Kidney (tissue), 13 donors: ENCODE measurements at regions not wholly inside any gene's neighbourhood (a gene's known extent, or its start where the extent isn't known, plus 50 kb on each side); places are given as distances from the start of the nearest gene placed in this dataset.
"Not testable (repeated sequence)": the region's sequence is repeated elsewhere in the genome, so short reads cannot be mapped to it uniquely, and the experiment has no call there.

Source experiments
- DNase-seq, 5 donors: peaks; one replicate each; pipeline ENCODE4 v3.0.0-alpha.2; 2013 to 2020
- FAIRE-seq: peaks from 2 replicates; lab custom pipeline; 2012; peaks lifted over from hg19 to GRCh38; lab: Jason Lieb, UNC
- H3K27ac ChIP-seq, 2 donors: one replicate each; pipeline ENCODE4 v1.7.0; 2013; ENCODE audit warnings: low read depth in 2 of 2, low read length in 2 of 2, inconsistent platforms in 1 of 2
- H3K27me3 ChIP-seq: one replicate; pipeline ENCODE4 v1.7.1; 2013; ENCODE audit warnings: low read length, inconsistent platforms; ENCODE audit not compliant: control insufficient read depth, insufficient read depth
- H3K36me3 ChIP-seq, 3 donors: one replicate each; pipeline versions ENCODE4 v1.7.0 to v1.7.1; 2013; ENCODE audit warnings: low read length in 3 of 3, control low read depth in 1 of 3, inconsistent platforms in 1 of 3; ENCODE audit not compliant: insufficient read depth in 3 of 3, control insufficient read depth in 2 of 3
- H3K4me1 ChIP-seq, 3 donors: one replicate each; pipeline versions ENCODE4 v1.7.0 to v1.7.1; 2013; ENCODE audit warnings: low read length in 3 of 3, inconsistent platforms in 1 of 3, low read depth in 1 of 3; ENCODE audit not compliant: control insufficient read depth in 2 of 3, insufficient read depth in 2 of 3
- H3K4me3 ChIP-seq, 3 donors: one replicate each; pipeline versions ENCODE4 v1.7.0 to v1.8.1; 2013; ENCODE audit warnings: low read length in 3 of 3, control low read depth in 1 of 3, inconsistent platforms in 1 of 3
- H3K9ac ChIP-seq, 3 donors: one replicate each; pipeline versions ENCODE4 v1.7.0 to v1.7.1; 2013; ENCODE audit warnings: low read length in 3 of 3, control low read depth in 1 of 3, inconsistent platforms in 1 of 3
- H3K9me3 ChIP-seq, 3 donors: one replicate each; pipeline versions ENCODE4 v1.7.0 to v1.7.1; 2013; ENCODE audit warnings: low read length in 3 of 3, control low read depth in 1 of 3, inconsistent platforms in 1 of 3; ENCODE audit not compliant: control insufficient read depth in 2 of 3, insufficient read depth in 1 of 3
- intact Hi-C: fragments of 100-400 bp; cut with DNase I; formaldehyde crosslinking; loops from one replicate; pipeline ENCODE4 v1.11.1; 2022
- TF ChIP-seq, protein P1 (sequence below): IDR thresholded peaks from 3 replicates; pipeline ENCODE4 v1.5.1; 2012; ENCODE audit warnings: mild to moderate bottlenecking, moderate library complexity, borderline replicate concordance; ENCODE audit not compliant: insufficient read depth; ENCODE audit errors: extremely low read depth
- donor health status: control.
- donor health status: control.
- donor health status: control.
- donor health status: control.
- donor health status: control.
- donor health status: DM: yes; HTN: yes; CAD: no.
- donor health status: Normal renal cell carcinoma (clear cell type).

GRCh38 chr13:90321281-90321931 is 1026.1 kb upstream of the MIR17HG start:
- DNase-seq (peak in 2 of 5 donors; percentile 7 to 14), FAIRE-seq (no peak)
- TF ChIP-seq, protein P1, sequence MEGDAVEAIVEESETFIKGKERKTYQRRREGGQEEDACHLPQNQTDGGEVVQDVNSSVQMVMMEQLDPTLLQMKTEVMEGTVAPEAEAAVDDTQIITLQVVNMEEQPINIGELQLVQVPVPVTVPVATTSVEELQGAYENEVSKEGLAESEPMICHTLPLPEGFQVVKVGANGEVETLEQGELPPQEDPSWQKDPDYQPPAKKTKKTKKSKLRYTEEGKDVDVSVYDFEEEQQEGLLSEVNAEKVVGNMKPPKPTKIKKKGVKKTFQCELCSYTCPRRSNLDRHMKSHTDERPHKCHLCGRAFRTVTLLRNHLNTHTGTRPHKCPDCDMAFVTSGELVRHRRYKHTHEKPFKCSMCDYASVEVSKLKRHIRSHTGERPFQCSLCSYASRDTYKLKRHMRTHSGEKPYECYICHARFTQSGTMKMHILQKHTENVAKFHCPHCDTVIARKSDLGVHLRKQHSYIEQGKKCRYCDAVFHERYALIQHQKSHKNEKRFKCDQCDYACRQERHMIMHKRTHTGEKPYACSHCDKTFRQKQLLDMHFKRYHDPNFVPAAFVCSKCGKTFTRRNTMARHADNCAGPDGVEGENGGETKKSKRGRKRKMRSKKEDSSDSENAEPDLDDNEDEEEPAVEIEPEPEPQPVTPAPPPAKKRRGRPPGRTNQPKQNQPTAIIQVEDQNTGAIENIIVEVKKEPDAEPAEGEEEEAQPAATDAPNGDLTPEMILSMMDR: no peak
- intact Hi-C loops: no loop called here
- no peaks in the 10 kb centered on the region for H3K27me3 ChIP-seq
- H3K9ac ChIP-seq: no peak overlapping the region
- H3K9me3 ChIP-seq: no peaks in the 10 kb centered on the region
- no peaks in the 10 kb centered on the region for H3K36me3 ChIP-seq
- no peaks in the 10 kb centered on the region for H3K4me1 ChIP-seq
- no peak overlapping the region for H3K4me3 ChIP-seq
- no peak overlapping the region for H3K27ac ChIP-seq

DNA sequence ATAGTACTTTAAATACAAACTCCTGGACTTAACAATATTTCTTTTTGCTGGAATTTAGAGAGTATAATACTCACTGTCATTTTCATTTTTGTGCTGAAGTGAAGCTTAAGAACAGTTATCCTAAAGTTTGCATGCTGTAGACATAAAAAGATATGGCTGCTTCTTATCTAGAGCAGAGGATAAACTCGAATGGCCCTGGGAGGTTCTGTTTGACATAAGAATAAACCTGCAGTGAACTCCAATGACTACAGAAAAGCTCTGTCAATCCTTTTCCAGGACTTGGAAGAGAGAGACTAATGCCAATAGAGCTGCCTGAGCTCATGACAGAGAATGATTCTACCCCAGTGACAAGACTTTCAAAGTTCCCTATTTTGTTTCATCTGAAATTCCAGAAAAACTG is 1017.8 kb upstream of the MIR17HG start:
- H3K4me3 ChIP-seq: no peak overlapping the region
- no peaks in the 10 kb centered on the region for H3K36me3 ChIP-seq
- no peaks in the 10 kb centered on the region for H3K9me3 ChIP-seq
- no peak for FAIRE-seq
- TF ChIP-seq, protein P1: no peak
- H3K27ac ChIP-seq: no peak overlapping the region
- no peak for DNase-seq
- no peak overlapping the region for H3K9ac ChIP-seq
- intact Hi-C loops: no loop called here
- H3K4me1 ChIP-seq: no peaks in the 10 kb centered on the region
- no peaks in the 10 kb centered on the region for H3K27me3 ChIP-seq

DNA sequence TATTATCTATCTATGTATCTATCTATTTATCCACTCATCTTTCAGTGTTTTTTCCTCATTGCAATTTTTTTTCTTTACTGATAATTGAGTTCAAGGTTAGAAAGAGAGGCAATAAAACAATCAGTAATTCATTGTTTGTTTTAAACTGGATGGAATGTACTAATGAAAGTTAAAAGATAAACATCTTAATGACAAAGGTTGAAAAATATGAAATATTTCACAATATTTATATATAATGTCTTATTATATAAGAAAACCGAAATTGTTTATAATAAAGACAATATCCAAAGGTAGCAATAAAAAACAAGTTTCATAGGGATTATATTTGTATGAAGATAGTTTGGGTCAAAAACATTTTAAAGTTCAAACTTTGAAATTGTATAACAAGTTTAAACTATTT is 1015.5 kb upstream of the MIR17HG start:
- DNase-seq: no peak
- Histone ChIP-seq H3K4me3 (no peak overlapping the region), H3K36me3 (no peaks in the 10 kb centered on the region), H3K4me1 (no peaks in the 10 kb centered on the region), H3K9ac (no peak overlapping the region), H3K27ac (no peak overlapping the region), H3K27me3 (no peaks in the 10 kb centered on the region), H3K9me3 (no peaks in the 10 kb centered on the region)
- FAIRE-seq: peak; percentile 72
- intact Hi-C loops: no loop called here
- TF ChIP-seq, protein P1: no peak

DNA sequence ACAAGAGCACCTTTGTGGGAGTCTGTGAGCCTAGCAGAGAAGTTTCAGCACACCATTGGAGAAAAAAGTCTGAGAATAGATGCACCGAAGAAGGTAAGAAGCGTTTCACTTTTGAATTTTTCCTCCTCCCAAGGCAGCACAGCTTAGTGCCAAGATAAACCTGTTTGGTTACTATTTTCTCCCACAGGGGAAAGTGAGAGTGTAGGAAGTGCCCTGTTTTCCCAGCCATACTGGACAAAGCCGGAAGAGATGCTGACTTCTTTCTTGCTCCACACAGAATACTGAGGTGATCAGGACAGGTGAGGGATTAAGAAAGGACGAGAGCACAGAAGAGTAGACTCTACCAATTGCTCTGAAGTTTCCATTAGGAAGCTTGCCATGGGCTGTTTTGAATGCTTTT is 1011.0 kb upstream of the MIR17HG start:
- TF ChIP-seq, protein P1: no peak
- no peak overlapping the region for H3K9ac ChIP-seq
- intact Hi-C loops: no loop called here

DNA sequence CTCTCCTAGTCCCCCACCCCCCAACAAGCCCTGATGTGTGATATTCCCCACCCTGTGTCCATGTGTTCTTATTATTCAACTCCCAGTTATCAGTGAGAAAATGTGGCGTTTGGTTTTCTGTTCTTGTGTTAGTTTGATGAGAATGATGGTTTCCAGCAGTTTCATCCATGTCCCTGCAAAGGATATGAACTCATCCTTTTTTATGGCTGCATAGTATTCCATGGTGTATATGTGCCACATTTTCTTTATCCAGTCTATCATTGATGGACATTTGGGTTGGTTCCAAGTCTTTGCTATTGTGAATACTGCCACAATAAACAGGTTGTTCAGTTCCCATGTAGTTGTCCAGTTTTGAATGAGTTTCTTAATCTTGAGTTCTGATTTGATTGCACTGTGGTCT is 1006.1 kb upstream of the MIR17HG start:
- intact Hi-C loops, FAIRE-seq, H3K9me3 ChIP-seq, H3K27me3 ChIP-seq, H3K9ac ChIP-seq, H3K27ac ChIP-seq, H3K36me3 ChIP-seq, DNase-seq, H3K4me1 ChIP-seq, H3K4me3 ChIP-seq: not testable (repeated sequence)

More for the DNA sequence above, 1011.0 kb upstream of the MIR17HG start:
- FAIRE-seq (no peak), DNase-seq (peak in 2 of 5 donors; percentile 21 to 32)
- Histone ChIP-seq H3K9me3 (no peaks in the 10 kb centered on the region), H3K27ac (no peak overlapping the region), H3K27me3 (no peaks in the 10 kb centered on the region), H3K4me3 (no peak overlapping the region), H3K36me3 (no peaks in the 10 kb centered on the region), H3K4me1 (no peaks in the 10 kb centered on the region)
